Astrocyte of the spinal cord (primary cell): ENCODE measurements at regions not wholly inside any gene's neighbourhood (a gene's known extent, or its start where the extent isn't known, plus 50 kb on each side); places are given as distances from the start of the nearest gene placed in this dataset.

Experiments
- DNase-seq: peaks from one replicate; pipeline ENCODE4 v3.0.0; 2011; ENCODE audit warnings: low read depth, low spot score
- H3K4me3 ChIP-seq: 2 replicates; pipeline ENCODE4 v1.5.1; 2011; ENCODE audit warnings: low read depth, mild to moderate bottlenecking, low read length, moderate library complexity
- CTCF ChIP-seq: IDR thresholded peaks from 2 replicates; pipeline ENCODE4 v1.5.1; 2012; ENCODE audit warnings: low read depth, mild to moderate bottlenecking, low read length, inconsistent platforms
- in situ Hi-C: cut with HindIII; loops from 2 replicates; pipeline ENCODE4 v1.10.0; 2017; ENCODE audit warnings: low sequenced_read_pairs

- H3K4me3 ChIP-seq: no peak overlapping the region
- TF ChIP-seq CTCF: no peak
- no peak for DNase-seq
- in situ Hi-C loops: no loop called here
These were observed 61.3 kb upstream of the SPIN1 start for GRCh38 chr9:88326936-88327335.

DNA sequence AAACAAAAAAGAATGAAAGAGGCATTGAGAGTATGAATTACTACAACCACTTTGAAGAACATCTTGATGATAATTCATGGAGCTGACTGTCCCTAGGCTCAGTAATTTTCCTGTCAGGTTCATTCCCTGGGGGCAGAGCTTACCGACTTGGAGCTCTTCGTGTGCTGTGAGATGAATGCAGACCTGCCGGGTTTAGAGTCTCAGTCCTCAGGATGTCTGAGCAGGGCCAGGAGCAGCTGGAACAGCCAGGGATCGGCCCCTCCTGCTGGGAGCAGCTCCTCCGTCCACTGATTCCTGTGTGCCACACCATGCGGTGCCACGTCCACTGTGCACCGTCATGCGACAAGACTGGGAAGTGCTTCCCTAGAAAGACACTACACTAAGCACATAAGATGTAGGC is 62.2 kb upstream of the SPIN1 start:
- no peak for DNase-seq
- no peak for TF ChIP-seq CTCF
- H3K4me3 ChIP-seq: no peak overlapping the region
- in situ Hi-C loops: no loop called here

GRCh38 chr9:88322906-88323566 is 65.2 kb upstream of the SPIN1 start:
- DNase-seq: peak; percentile 51
- no peak for TF ChIP-seq CTCF

GRCh38 chr9:88321764-88322163 is 66.5 kb upstream of the SPIN1 start:
- no peak overlapping the region for H3K4me3 ChIP-seq
- in situ Hi-C loops: no loop called here
- no peak for DNase-seq
- no peak for TF ChIP-seq CTCF

More at GRCh38 chr9:88322906-88323566, 65.2 kb upstream of the SPIN1 start:
- H3K4me3 ChIP-seq: no peak overlapping the region
- in situ Hi-C loops: no loop called here

DNA sequence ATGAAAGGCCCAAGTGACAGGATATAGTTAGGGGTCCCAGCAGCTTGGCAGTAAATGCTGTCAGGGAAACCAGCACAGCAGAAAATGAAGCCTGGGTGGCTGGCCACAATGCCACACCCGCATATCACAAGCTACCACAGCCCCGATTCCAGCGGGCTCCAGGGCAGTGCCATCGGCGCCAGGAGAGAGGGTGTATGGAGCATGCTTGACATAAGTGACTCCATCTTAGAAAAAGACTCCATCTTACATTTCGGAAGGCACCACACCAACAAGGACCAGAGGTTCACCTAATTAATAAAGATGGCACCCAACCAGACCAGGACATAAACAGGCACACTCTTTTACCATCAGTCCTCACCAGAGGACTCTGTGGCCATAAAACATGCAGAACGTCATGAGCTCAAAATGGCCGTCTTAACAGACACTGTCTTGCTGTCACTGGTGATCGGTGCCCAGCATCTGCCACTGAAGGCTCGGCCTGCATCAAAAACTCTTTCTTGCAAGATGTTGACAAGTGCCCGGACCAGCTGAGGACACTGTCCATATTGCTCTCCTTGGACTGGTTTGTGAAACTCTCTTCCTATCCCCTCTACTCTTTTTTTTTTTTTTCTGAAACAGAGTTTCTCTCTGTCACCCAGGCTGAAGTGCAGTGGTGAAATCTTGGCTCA is 67.4 kb upstream of the SPIN1 start:
- in situ Hi-C loops: no loop called here
- no peak for TF ChIP-seq CTCF
- no peak for DNase-seq
- no peak overlapping the region for H3K4me3 ChIP-seq

GRCh38 chr9:88319936-88320747 is 68.1 kb upstream of the SPIN1 start:
- in situ Hi-C loops: no loop called here
- no peak for TF ChIP-seq CTCF

More at GRCh38 chr9:88319936-88320747, 68.1 kb upstream of the SPIN1 start:
- H3K4me3 ChIP-seq: no peak overlapping the region
- no peak for DNase-seq
